Stimulated activated naive CD4-positive, alpha-beta T cell treated with Interleukin-2 at 50 U/mL for 16 hours (primary cell): ENCODE measurements at regions not wholly inside any gene's neighbourhood (a gene's known extent, or its start where the extent isn't known, plus 50 kb on each side); places are given as distances from the start of the nearest gene placed in this dataset.
"Not testable (repeated sequence)": the region's sequence is repeated elsewhere in the genome, so short reads cannot be mapped to it uniquely, and the experiment has no call there.

Experiments
- DNase-seq: peaks from one replicate; lab custom pipeline; 2025; lab: John Stamatoyannopoulos, UW

DNA sequence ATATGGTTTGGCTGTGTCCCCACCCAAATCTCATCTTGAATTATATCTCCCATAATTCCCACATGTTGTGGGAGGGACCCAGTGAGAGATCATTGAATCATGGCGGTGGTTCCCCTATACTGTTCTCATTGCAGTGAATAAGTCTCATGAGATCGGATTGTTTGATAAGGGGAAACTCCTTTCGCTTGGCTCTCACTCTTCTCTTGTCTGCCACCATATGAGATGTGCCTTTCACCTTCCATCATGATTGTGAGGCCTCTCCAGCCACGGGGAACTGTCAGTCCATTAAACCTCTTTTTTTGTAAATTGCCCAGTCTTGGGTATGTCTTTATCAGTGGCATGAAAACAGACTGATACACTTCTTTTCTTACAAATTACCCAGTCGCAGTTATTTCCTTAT is 417.6 kb upstream of the RUNX1 start:
- not testable (repeated sequence) for DNase-seq

DNA sequence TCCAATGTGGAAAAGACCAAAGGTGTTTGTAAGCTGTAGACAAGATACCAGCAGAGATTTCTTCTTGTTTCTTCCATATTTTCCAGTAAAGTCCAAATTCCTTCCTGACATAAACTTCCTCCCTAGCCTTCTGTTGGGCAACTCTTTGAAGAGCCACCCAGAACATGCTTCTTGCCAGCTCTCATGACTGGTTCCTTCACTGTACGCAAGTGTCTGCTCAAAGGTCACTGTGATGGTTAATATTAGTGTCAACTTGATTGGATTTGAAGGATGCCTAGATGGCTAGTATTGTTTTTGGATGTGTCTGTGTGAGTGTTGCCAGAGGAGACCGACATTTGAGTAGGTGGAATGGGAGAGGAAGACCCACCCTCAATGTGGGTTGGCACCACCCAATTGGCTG is 416.6 kb upstream of the RUNX1 start:
- no peak for DNase-seq

DNA sequence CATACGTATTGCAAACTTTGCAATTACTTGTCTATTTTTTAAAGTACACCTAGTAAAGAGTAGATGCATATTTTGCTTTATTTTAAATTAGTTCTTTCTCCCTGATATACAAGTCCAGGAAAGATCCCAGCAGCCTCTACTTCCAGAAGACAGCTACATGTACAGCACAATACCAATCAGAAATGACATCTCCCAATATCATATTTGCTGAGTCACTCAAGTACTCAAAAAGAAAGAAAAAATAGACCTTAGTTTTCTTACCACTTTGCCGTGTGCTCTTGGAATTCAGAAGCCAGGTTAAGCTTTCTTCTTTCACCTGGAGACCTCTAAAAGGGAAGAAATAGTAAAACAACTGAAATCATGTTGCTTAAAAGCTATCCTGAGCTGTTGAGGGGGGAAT is 412.6 kb upstream of the RUNX1 start:
- DNase-seq, result no peak

DNA sequence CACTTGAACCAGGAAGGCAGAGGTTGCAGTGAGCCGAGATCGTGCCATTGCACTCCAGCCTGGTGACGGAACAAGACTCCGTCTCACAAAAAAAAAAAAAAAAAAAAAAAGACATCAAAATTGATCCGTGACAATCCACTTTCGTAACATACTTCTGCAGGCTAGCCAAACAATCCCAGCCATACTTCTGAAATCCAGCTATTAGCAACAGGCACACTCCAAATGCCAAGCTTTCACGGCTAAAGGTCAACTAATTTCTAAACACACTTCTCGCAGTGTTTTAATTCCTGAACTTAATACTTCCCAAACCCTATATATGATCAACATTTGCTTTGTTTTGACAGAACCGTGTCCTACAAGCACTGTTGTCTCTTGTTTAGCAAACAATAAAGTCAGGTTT is 411.3 kb upstream of the RUNX1 start:
- no peak for DNase-seq

DNA sequence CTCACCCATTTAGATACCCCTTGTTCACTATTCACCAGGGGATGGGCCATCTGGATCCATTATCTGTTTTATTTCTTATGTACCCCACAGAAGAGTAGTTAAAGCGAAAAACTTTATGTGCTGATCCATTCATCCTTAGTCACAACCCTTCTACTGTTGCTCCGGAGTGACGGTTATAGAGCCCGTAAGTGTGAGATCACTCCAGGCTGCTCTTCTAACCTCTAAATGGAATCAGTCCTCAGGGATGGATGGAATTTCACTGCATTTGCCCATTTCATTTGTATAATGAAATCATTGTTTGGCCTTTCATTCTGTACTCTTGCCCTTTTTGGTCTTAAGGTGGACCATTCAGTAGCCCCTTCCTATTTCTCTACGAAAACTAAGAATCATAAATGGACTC is 409.3 kb upstream of the RUNX1 start:
- DNase-seq, result no peak

DNA sequence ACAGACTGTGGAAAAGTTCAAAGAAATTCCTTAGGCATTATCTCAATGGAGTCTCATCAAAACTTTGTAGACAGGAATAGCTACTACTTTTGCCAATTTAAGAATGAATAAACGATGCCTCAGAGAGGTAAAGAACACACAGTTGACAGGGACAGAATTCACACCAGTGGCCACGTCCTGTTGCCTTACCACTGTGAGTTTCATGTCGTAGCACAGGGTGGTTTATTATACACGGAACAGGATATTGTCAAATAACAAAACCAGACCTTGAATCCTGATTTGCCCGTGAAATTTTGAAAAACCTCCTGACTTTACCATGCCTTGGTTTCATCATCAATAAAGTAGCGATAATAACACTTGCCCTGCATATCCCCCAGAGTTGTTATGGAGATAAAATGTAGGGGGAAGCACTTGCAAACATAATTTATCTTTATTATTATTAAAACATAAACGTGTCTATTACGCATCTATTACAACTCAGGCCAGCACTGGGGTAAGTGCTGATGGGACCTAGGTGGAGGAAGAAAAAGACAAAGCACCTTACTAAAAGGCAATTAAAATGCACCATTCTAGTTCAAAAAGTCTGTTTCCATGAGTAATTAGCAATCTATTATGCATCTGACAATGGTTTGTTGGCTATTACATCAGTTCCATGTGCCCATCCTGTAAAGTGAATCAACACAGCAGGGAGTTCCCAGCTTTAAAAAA is 408.1 kb upstream of the RUNX1 start:
- DNase-seq, result no peak

DNA sequence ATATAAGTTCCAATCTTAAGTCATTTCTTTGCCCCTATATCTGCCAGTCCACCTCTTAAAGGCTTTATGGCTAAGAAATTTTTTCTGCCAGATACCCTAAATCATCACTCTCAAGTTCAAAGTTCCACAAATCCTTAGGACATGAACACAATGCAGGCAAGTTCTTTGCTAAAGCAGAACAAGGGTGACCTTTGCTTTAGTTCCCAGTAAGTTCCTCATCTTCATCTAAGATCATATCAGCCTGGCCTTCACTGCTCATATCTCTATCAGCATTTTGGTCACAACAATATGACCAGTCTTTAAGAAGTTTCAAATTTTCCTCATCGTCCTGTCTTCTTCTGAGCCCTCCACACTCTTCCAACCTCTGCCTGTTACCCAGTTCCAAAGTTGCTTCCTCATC is 402.2 kb upstream of the RUNX1 start:
- DNase-seq, result no peak

DNA sequence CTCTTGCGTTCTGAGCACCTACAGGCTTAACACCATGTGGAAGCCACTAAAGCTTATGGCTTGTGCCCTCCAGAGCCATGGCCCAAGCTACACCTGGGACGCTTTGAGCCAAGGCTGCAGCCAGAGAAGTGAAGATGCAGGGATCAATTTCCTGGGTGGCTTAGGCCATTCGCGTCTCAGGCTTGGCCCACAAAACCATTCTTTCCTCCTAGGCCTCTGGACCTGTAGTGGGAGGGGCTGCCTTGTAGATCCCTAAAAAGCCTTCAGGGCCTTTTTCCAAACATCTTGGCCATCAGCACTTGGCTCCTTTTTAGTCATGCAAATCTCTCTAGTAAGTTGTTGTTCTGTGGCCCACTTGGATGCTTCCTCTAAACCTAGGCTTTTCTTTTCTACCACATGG is 401.7 kb upstream of the RUNX1 start:
- no peak for DNase-seq

DNA sequence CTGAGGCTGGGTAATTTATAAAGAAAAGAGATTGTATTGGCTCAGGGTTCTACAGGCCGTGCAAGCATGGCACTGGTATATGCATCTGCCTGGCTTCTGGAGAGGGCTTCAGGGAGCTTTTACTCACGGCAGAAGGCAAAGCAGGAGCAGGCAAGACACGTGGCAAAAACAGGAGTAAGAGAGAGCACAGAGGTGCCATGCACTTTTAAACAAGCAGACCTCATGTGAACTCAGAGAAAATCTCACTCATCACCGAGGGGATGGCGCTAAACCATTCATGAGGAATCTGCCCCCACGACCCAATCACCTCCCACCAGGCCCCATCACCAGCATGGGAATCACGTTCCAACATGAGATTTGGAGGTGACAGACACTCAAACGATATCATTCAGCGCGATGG is 400.7 kb upstream of the RUNX1 start:
- DNase-seq, result no peak

DNA sequence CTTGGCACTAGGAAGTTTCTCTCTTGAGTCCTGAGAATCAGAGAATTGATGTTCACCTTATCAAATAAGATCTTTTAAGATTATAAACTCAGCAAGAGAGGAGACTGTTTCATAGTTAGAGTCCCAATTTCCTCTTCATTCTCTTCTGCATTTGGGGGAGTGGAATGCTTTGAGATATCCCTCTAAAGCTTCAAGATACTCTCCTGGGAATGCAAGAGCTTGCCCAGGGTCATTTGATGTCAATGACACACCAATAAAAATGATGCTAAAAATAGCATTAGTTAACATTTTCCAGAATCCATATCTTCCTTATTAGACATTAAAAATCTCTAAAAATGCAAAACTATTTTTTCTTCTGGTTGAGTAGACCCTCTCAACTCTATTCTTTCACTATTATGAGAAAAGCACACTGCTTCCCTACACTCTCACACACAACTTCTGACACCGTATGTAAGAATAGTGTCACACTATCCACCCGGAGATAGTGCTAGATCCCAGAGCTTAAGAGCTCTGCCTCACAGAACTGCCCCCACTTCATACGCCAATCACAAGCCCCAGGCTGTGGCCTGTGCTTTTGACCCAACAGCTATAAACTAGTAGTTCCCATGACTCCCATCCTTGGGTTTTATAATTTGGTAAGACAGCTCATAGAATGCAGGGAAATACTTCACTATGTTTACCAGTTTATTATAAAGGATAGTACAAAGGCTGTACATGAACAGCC is 399.9 kb upstream of the RUNX1 start:
- no peak for DNase-seq

DNA sequence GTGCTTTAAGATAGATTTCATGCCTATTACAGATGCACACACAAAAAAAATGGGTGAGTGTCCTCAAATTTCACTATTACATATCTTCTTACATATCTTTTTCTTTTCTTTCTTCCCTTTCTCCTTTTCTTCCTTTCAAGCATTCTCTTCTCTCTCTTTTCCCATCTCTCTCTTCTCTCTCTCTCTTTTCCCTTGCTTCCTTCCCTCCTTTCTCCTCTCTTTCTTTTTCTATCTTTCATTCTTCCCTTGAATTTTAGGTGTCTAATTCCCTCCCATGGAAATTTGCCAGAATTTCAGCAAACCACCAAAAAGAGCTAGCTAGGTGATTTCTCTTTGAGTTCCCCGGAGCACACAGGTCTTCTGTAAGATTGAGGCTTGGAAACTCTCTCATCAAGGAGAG is 395.3 kb upstream of the RUNX1 start:
- no peak for DNase-seq

DNA sequence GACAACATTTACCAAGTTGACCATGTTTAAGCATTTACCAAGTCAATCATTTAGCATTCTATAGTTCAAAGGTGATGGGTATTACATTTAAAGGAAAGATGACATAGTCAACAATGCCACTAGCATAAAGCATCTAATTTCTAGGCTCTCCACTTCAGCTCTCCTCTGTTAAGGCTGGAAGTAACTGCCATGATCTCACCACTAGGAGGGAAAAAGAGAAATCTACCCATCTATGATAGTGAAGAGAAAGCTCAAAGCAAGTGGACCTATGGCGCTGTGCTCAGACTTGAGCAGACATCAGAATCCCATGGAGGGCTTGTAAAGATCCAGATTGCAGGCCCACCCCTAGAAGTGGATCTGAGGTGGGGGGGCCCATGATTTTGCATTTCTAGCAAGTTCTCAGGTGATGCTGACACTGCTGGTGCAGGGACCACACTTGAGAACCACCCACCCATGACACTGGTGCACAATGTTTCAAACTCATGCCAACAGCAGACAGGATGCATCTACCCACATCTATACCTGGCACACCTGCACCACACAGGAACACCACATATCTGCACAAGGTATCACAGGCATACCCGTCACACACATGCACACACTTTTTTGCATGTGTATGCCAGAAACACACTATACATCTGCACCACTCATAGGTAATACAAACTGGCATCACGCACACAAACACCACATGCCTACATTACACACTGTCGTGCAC is 392.9 kb upstream of the RUNX1 start:
- DNase-seq, result no peak

DNA sequence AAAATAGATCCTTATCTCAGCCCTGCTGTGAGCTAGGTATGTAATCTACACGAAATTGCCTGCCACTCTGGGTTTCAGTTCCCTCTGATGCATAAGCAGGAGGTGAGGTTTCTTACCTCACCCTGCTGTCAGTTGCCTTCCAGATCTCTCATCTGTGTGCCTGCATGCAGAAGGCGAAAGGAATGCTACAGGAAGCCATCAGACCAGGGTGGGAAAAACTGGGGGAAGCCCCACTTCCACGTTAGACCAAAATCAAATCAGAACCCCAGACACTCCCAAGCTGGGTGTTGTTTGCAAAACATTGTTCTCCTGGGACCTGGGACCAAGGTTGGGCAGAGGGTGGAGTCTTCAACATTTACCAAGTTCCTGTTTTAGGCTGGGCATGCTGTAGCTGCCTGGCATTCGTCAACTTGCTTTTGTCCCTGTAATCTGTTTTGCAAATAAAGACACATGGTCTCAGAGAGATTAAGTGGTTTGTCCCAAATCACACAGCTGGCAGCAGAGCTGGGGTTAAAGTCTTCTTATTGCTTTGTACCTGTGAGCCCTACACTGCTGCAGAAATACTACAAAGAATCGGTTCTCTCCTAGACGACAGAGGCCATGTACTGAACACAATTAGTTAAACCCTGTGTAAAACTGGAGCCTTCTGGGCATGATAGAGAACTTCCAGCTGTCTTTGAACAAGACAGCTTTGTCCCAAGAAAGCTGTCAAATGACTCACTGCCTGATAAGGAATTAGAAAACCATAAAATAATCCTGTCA is 389.7 kb upstream of the RUNX1 start:
- DNase-seq, result no peak

DNA sequence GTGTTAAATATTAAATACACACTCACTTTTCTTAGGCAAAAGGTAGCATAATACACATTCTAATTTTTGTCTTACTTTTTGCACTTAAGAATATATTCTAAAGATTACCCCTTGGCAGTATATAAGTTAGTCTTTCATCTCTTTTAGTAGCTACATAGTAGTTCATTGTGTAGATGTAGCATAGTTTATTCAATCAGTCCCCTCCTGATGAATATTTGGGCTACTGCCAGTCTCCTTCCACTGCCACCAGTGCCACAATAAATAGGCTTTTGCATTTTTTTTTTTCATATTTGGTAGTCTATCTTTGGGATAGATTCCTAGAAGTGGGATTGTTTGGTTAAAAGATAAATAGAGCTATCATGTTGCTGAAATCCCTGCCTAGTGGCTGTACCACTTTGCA is 388.8 kb upstream of the RUNX1 start:
- no peak for DNase-seq

DNA sequence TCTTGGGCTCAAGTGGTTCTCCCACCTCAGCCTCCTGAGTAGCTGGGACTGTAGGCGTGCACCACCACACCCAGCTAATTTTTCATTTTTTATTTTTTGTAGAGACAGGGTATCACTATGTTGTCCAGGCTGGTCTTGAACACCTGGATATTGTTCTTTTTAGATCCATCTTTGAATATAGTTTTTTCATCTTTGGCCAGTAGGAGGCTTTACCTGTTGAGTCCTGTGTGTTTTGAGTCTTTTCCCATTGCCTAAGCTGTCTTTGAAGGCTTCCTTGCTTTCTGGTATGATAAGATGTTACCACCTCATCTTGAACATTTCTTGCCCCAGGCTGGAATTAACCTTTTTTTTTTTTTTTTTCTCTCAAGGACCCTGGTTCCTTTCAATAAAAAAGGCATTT is 387.8 kb upstream of the RUNX1 start:
- no peak for DNase-seq

DNA sequence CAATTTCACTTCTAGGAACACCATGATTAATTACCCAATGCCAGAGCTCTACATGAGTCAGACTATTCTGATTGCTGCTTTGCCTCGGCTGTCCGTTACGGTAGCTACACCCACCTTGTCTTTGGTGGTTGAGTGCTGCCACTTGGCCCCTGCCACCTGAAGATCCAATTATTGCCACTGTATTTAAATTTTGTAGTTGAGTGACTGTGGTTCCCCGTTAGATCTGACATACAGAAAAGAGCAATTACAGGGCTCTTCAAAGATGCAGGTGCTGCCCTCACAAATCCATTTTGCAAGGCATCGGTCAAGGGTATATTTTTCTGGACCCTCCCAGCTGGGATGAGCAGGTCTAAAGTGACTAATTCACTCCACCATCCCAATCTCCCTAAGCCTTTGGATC is 383.5 kb upstream of the RUNX1 start:
- not testable (repeated sequence) for DNase-seq

DNA sequence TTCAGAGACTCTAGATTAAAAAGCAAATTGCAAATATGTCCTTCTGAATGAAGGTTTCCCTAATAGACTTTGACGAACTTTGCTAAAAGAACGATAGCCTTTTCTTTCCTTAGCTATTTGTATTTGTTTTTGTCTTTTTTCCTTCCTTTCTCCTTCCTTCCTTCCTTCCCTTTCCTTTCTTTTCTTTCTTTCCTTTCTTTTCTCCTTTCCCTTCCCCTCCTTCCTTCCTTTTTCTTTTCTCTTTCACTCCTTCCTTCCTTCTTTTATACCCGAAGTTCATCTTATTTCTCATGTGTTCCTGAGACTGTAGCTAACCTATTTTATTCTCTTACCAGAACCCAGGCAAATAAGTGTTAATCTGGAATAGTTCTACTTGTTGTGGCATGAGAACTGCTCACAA is 381.2 kb upstream of the RUNX1 start:
- DNase-seq, result no peak

DNA sequence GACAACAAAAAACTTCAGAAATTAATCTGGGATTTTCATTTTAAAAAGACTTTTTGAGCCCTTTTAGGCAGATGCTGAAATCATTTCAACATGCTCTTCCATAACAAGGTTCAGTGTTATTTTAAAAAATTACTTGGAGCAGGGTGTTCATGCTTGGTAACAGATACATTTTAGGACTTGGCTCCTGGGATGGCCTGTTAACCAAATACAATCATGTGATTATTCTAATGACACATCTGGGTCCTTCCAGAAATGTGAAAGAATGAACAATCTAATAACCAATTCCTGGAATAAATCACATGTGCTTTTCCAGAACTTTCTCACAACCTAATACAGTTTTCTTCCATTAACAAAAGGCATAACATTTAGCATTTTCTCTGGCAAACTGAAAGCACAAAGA is 379.8 kb upstream of the RUNX1 start:
- no peak for DNase-seq

DNA sequence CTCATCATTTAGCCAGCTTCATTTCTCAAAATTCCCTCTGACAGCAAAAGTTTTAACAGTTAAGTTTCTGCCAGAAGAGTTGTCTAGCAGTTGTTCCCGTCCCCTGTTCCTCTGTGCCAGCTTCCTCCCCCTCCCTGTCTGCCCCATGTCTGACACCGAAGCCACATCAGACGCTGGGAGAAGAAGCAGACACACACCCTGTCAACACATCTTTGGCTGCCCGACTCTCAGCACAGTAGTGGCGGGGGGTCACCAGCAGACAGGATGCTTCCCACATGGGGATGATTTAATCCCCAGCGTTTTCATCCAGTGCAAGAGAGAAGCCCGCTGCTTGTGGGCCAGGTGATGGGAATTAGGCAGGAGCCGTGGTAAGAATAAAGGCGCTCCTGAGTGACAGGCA is 379.4 kb upstream of the RUNX1 start:
- no peak for DNase-seq

DNA sequence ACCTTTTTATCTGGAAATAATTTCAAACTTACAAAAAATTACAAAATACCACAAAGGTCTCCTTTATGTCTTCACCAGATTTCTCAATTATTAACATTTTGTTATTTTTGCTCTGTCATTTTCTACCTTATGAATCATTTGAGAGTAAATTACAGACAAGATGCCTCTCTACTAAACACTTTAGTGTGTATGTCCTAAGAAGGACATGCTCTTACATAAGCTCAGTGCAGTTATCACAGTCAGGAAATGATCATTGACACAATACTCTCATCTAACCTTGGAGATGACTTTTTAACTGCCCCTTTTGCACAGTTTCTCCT is 378.9 kb upstream of the RUNX1 start:
- no peak for DNase-seq

DNA sequence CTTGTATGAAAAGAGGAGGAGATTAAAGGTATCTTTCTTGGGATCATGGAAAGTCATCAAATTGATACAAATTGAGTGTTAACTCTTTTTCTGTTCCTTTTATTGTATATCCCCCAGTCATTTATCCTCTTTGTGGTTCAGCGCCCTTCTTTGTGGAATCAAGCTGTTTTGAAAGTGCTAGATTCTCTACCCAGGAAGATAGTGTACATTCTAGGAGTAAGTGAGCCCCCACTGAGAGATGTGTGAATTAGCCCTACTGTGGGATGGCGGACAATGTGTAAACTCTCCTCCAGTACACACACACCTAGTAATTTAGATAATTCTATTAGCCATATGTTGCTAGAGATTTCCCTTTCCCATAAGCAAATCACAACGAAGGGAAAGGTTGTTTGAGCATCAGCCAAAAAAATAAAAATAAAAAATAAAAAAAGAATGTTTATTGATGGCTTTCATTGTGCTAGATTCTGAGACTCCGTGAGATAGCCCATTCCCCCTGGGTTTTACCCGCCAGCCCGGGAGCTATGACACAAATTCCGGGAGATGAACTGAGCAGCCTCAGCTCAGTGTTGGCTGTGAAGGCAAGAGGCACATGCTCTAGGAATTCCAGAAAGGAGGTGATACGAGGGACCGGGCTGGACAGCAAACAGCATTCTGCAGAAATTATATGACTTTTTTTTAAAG is 378.4 kb upstream of the RUNX1 start:
- no peak for DNase-seq

DNA sequence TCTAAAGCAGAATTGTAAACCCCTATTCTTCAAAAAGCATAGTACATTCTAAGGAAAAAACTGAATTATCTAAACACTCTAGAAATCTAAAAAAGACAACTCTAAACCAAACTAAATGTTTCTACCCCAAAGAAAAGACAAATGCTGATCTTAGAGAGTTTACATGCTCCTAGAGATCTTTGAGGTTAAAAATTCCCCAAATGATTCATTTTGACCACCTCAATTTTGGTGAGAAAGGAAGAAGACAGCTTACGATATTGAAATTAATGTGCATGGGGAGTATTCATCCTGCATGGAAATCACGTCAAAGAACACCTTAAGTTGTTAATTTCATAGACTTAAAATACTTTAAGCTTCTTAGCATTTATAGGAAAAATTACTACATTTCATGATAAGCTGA is 377.8 kb upstream of the RUNX1 start:
- DNase-seq, result no peak
